ENCODE measurements at regions not wholly inside any gene's neighbourhood (a gene's known extent, or its start where the extent isn't known, plus 50 kb on each side); places are given as distances from the start of the nearest gene placed in this dataset.

- Histone ChIP-seq H3K9me3 (ENCODE audit: control insufficient read depth, low read depth, low read length) (no peaks in the 10 kb centered on the region), H2BK15ac (ENCODE audit: low read depth, low read length) (no peak overlapping the region), H4K91ac (ENCODE audit: insufficient read length, low read depth, low read length) (no peak overlapping the region), H4K5ac (ENCODE audit: insufficient read length, low read depth, low read length) (no peak overlapping the region), H3K23me2 (ENCODE audit: insufficient read length, low read depth, low read length, poor library complexity, severe bottlenecking) (no peaks in the 10 kb centered on the region), H2AK5ac (ENCODE audit: insufficient read length, low read length) (no peak overlapping the region), H3T11ph (ENCODE audit: low read length) (no peak overlapping the region), H3K56ac (ENCODE audit: insufficient read length, low read depth, low read length) (no peak overlapping the region), H3K79me1 (ENCODE audit: insufficient read depth, low read depth, low read length, poor library complexity, severe bottlenecking) (no peaks in the 10 kb centered on the region), H3K27ac (ENCODE audit: insufficient read length, low read depth, low read length) (no peak overlapping the region), H2BK120ac (ENCODE audit: low read depth, low read length, poor library complexity, severe bottlenecking) (no peak overlapping the region), H3K9ac (ENCODE audit: extremely low read depth, insufficient read length, low read length) (no peak overlapping the region), H3K18ac (ENCODE audit: insufficient read length, low read depth, low read length) (no peak overlapping the region), H4K20me1 (ENCODE audit: control insufficient read depth, insufficient read depth, insufficient read length) (no peaks in the 10 kb centered on the region), H3K4ac (ENCODE audit: low read depth, low read length) (no peak overlapping the region), H4K8ac (replicated peaks; ENCODE audit: insufficient read length, low read depth, low read length) (no peak overlapping the region), H3K79me2 (ENCODE audit: insufficient read depth, low read length) (no peaks in the 10 kb centered on the region), H3K14ac (ENCODE audit: insufficient read depth, low read length) (no peak overlapping the region), H2AFZ (ENCODE audit: low read length) (no peak overlapping the region), H3K4me1 (ENCODE audit: insufficient read depth, low read length) (no peaks in the 10 kb centered on the region), H3K23ac (ENCODE audit: insufficient read length, low read depth, low read length) (no peak overlapping the region), H2BK20ac (ENCODE audit: low read depth, low read length, poor library complexity, severe bottlenecking) (no peak overlapping the region), H2BK5ac (ENCODE audit: insufficient read length, low read length) (no peak overlapping the region), H3K4me2 (ENCODE audit: insufficient read depth, insufficient read length, low read length) (no peak overlapping the region), H3K27me3 (ENCODE audit: insufficient read depth, low read length) (no peaks in the 10 kb centered on the region), H2BK12ac (ENCODE audit: insufficient read length, low read depth, low read length) (no peak overlapping the region)
- Mint-ChIP-seq H3K27ac (peak overlapping the region in 1 of 3 experiments; percentile 49; a peak in 1 of 7 replicates), H3K9me3 (peaks cover 32 to 33% of the 10 kb centered on the region in 2 experiments), H3K4me3 (no peak overlapping the region), H3K4me1 (peaks cover 7 to 10% of the 10 kb centered on the region in 2 experiments; a peak in 3 of 4 replicates), H3K36me3 (ENCODE audit: insufficient read depth in 1 of 3, low read depth in 3 of 3) (peaks cover 12 to 34% (median 16%) of the 10 kb centered on the region in 3 experiments; a peak in 6 of 7 replicates), H3K27me3 (ENCODE audit: low read depth) (peaks cover 3% of the 10 kb centered on the region; the same call in 1 of the 2 replicates)
- no peak for TF ChIP-seq CTCF (conservative IDR thresholded peaks at IDR 0.05)
- WGBS (ENCODE audit: extremely low coverage, insufficient read length, low lambda C conversion rate): no CpG with 5 or more reads among the region's 7 CpGs
- no peak for DNase-seq
Measured at GRCh38 chr12:127170226-127171180, 1096.5 kb upstream of the TMEM132C start.

All from H9 (cell line).